AG10803 (cell line): ENCODE measurements at regions not wholly inside any gene's neighbourhood (a gene's known extent, or its start where the extent isn't known, plus 50 kb on each side); places are given as distances from the start of the nearest gene placed in this dataset.
"Not testable (repeated sequence)": the region's sequence is repeated elsewhere in the genome, so short reads cannot be mapped to it uniquely, and the experiment has no call there.

Source experiments
- DNase-seq: peaks from one replicate; pipeline ENCODE4 v3.0.0; 2010; ENCODE audit warnings: low read depth
- H3K4me3 ChIP-seq: 2 replicates; pipeline ENCODE4 v1.5.1; 2011; ENCODE audit warnings: mild to moderate bottlenecking, low read length, control low read depth
- CTCF ChIP-seq: conservative IDR thresholded peaks from 2 replicates; pipeline ENCODE4 v1.5.1; 2011; ENCODE audit warnings: mild to moderate bottlenecking, low read length, control low read depth, inconsistent platforms

GRCh38 chr5:152164860-152165259, 240.2 kb upstream of the GLRA1 start:
- no peak for DNase-seq
- no peak overlapping the region for H3K4me3 ChIP-seq
- TF ChIP-seq CTCF = no peak

- not testable (repeated sequence) for DNase-seq, H3K4me3 ChIP-seq
Observed at GRCh38 chr5:152159894-152160293, 235.2 kb upstream of the GLRA1 start.

- not testable (repeated sequence) for H3K4me3 ChIP-seq, DNase-seq
Observed at GRCh38 chr5:152154452-152154851, 229.8 kb upstream of the GLRA1 start.

DNA sequence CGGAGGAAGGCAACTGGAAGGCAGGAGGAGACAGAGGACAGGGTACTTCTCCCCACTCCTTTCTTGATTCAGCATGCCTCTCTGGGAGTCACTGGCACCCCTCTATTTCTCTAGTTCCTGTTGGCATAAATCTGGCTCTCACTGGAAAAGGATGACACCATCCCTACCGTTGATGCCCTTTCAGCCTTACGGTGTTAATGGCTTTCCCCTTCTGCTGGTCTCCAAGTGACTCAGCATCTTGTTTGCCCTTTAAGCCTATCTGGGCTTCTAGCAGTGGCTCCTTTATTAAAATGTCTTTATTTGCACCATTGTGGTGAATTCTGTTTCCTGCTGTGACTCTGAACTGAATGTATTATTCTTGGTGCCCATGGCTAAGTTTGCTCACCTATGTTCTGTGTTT, 227.3 kb upstream of the GLRA1 start:
- no peak for TF ChIP-seq CTCF
- no peak for DNase-seq
- no peak overlapping the region for H3K4me3 ChIP-seq

- DNase-seq = no peak
- no peak for TF ChIP-seq CTCF
- H3K4me3 ChIP-seq = no peak overlapping the region
Observed at GRCh38 chr5:152151113-152151512, 226.5 kb upstream of the GLRA1 start.

- no peak for TF ChIP-seq CTCF
- DNase-seq = no peak
- no peak overlapping the region for H3K4me3 ChIP-seq
Observed at GRCh38 chr5:152147286-152147685, 222.6 kb upstream of the GLRA1 start.

DNA sequence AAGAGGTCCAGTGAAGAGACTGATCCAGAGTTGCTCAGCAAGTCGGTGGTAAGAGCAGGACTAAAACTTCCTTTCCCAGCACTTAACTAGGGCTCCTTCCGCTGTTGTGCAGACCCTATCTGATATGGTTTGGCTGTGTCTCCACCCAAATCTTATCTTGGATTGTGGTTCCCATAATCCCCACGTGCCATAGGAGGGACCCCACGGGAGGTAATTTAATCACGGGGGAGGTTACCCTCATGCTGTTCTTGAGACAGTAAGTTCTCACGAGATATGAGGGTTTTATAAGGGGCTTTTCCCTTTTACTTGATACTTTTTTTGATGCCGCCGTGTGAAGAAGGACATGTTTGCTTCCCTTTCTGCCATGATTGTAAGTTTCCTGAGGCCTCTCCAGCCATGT, 221.9 kb upstream of the GLRA1 start:
- TF ChIP-seq CTCF = no peak
- DNase-seq = no peak
- H3K4me3 ChIP-seq = no peak overlapping the region

DNA sequence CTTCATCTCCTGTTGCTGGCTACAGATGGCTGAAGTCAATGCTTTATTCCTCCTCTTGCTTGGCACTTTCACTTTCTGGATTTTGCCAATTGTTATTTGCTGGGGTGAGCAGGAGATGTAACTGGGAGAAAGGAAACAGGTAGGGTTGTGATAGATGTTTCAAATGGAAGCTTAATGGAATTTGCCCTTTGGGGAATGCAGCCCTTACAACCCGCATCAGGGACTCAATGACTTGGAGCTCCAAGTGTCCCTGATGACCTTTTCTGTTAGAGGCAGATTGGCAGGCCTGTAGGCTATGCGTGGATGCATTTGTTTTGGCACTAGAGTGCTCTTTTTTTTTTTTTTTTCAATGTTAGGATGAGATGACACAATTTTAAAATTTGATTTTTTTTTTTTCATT, 219.9 kb upstream of the GLRA1 start:
- no peak for TF ChIP-seq CTCF
- no peak overlapping the region for H3K4me3 ChIP-seq
- DNase-seq = no peak

DNA sequence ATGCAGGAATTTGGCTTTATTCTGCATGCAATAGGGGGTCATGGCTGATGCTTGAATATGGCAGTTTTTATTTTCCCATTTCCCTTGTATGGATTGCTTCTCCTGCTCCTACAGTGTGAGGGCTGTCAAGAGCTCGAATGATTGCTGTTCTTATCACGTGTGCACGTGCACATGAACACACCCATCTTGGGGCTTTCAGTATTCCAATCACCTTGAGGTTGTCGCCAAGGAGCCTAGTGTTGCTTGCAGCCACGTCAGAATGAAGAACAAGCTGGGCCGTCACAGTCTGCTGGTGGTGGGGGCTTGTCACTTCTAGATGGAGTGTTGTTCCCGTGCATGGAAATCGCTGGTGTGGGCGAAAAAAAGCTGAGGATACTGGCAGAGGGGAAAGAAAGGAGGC, 219.4 kb upstream of the GLRA1 start:
- no peak for TF ChIP-seq CTCF
- DNase-seq = no peak
- no peak overlapping the region for H3K4me3 ChIP-seq
